Left cardiac atrium (tissue), 4 donors: ENCODE measurements at regions not wholly inside any gene's neighbourhood (a gene's known extent, or its start where the extent isn't known, plus 50 kb on each side); places are given as distances from the start of the nearest gene placed in this dataset.
"Not testable (repeated sequence)": the region's sequence is repeated elsewhere in the genome, so short reads cannot be mapped to it uniquely, and the experiment has no call there.

Experiments used
- ATAC-seq, 2 donors: fragments of 200-7000 bp; cut with Tn5 transposase; one replicate each; pipeline ENCODE4 v1.9.1; 2020; ENCODE audit warnings: mild to moderate bottlenecking in 2 of 2, moderate library complexity in 2 of 2
- DNase-seq: peaks from one replicate; pipeline ENCODE4 v3.0.0-alpha.2; 2020
- intact Hi-C, 2 donors: fragments of 100-400 bp; cut with DNase I; formaldehyde crosslinking; loops; one replicate each; pipeline versions ENCODE4 v1.14.1 to v1.15.1; 2022 to 2023
- donor health status: DM: no; HTN: yes; CAD: no.
- donor health status: DM: no; HTN: yes; CAD: no; lungs with severe emphysema.
- donor health status: DM: yes; HTN: yes; CAD: no.
- donor health status: Dilated cardiomyopathy.

DNA sequence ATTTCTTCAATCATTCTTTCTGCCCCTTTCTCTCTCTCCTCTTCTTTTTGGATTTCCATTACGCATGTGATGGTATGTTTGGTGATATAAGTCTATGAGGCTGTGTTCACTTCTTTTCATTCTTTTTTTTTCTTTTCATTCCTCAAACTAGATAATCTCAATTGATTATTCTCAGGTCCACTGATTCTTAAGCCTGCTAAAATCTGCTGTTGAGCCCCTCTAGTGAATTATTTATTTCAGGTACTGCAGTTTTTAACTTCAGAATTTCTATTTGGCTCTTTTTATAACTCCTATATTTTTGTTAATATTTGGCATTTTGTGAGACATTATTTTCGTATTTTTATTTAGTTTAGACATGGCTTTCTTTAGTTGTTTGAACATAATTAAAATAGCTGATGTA is 671.3 kb upstream of the NECTIN3 start:
- ATAC-seq = no peak
- DNase-seq = no peak
- intact Hi-C loops = no loop called here

DNA sequence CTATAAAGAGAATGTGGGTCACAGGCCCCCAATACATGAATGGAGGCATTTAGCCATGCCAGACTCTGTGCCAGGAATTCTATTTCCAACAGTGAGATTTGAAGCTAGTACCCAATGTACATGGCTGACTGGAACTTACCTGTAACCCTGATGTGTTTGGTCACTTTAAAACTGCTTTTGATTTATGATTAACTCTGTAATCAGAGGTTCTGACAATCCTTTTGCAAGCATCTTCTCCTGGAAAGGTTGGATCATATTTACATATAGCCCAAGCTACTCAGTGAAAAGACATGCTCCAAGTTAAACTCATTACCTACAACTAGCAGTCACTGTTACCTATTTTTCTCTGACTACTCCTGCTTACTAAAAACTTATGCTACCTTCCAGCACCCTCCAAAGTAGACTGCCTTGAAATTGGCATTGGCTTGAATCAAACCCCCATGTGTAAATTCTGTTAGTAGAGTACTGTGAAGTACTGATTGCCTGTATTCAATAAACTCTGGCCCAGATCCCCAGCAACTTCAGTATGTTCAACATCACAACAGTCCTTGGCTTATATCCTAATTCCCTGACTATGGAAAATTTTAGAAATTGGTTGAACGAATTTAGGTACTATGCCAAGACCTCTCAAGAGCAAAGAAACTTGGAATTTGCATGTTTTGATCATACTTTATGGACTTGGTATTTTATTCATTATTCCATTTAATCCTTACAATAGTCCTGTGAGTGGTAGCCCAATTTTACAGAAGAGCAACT is 665.6 kb upstream of the NECTIN3 start:
- ATAC-seq (no peak), DNase-seq (no peak)
- intact Hi-C loops = no loop called here

- ATAC-seq (no peak), DNase-seq (no peak)
- intact Hi-C loops = no loop called here
Observed at GRCh38 chr3:110413266-110413665, 658.4 kb upstream of the NECTIN3 start.

- DNase-seq (no peak), ATAC-seq (peak; percentile 53 to 72)
- intact Hi-C loops = no loop called here
Observed at GRCh38 chr3:110413807-110414748, 657.5 kb upstream of the NECTIN3 start.

DNA sequence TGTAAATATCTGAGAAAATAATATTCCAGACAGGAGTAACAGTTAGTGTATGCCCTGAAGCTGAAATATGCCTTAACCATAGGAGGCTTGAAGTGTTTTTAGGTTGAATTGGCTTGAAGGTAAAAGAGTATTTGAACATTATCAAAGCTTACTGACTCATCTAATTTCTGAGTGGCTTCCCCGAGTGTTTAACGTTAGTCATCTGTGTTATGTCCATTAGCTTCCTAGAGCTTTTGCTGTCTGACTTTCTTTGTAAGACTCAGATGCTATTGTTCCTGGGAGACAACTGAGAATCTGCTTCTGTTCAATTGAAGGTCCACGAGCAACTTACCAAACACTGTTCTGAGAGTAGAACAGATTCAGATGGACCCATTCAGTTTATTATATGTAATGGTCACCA is 656.8 kb upstream of the NECTIN3 start:
- peak in 1 of 2 donors; percentile 37 for ATAC-seq
- no peak for DNase-seq

DNA sequence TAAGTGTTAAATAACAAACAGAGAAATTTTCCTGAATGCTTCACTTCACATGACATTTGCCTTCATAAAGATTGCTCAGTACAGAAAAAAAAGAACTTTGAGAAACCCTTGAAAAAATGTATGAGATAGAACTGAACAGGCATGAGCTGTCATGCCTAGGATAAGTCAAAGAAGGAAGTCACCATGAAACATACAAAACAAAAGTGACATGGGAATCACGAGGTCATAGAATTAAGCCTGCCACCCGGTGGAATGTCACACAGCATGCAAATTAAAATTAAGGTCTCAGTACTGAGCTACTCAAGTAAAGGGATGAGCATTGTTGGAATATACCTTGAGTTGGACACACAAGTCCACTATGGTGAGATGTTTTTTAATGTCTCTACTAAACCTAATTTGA is 652.5 kb upstream of the NECTIN3 start:
- DNase-seq = no peak
- intact Hi-C loops = no loop called here
- ATAC-seq = no peak

More for the DNA sequence above, 656.8 kb upstream of the NECTIN3 start:
- intact Hi-C loops = no loop called here

DNA sequence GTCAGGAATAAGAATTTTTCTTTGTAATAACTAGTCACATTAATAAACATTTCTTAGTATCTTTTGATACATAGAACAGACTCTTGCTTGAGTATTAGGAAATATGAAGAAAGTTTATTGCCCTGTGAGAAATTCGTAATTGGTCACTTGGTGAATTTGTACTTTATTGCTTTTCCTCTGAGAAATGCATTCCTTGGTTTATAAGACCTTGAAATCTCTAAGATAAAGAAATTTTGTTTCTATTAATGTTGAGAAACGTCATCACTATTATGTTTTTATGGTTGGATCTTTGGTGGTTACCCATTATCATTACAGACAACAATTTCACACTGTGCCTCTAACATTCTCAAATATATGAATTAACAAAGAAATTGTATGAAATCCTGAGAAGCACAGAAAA is 652.0 kb upstream of the NECTIN3 start:
- no peak for DNase-seq
- ATAC-seq = no peak
- intact Hi-C loops = no loop called here

DNA sequence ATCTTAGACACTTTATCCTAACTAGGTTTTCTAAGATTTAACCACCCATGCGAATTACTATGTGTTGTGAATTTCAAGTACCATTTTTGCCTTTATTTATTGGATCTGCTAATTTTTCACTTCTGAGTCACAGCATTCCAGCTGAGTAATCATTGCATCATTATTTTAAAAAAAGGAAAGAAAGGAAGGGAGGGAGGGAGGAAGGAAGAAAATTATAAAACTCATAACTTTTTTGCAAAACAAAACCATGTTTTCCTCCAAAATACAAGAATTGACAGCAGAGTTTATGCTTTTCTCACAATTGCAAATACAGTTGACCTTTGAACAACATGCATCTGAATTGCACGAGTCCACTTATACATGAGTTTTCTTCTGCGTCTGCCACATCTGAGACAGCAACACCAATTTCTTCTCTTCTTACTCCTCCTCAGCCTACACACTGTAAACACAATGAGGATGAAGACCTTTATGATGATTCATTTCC is 651.4 kb upstream of the NECTIN3 start:
- intact Hi-C loops = no loop called here
- ATAC-seq (peak in 1 of 2 donors; percentile 52), DNase-seq (no peak)

DNA sequence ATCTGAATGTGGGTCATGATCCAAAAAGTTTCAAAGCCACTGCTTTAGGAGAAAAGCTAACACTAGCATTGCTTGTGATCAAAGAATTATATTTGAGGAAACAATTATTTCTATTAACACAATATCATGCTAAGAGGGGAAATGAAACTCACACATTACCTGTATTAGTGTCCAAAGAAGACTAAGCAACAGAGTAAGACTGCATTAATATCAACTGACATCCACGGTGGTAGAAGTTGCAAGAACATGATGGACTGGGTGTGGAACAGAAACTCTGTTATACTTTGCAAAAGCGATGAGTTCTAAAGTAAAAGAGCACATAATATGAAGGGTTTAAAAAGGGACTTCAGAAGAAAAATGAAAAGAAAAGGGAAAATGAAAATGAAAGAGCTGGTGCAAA is 648.3 kb upstream of the NECTIN3 start:
- intact Hi-C loops = no loop called here
- ATAC-seq (no peak), DNase-seq (no peak)

DNA sequence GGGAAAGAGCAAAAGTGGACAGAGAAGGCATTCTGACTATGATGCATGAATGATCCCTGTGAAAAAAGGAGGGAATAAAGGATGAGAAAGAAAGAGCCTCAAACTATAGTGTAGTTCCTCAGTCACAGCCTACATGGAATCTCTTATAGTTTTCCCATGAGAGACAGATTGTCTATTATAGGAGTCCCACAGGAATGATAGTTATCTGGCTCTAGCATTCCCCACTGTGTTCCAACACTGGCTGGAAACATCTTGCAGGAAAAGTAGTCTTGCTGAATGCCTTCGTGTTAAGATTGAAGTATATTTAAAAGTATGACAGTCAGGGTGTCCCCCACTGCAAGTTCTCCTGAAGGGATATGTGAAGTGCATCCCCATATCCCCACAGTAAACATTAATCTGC is 641.5 kb upstream of the NECTIN3 start:
- DNase-seq (no peak), ATAC-seq (no peak)
- intact Hi-C loops = no loop called here

DNA sequence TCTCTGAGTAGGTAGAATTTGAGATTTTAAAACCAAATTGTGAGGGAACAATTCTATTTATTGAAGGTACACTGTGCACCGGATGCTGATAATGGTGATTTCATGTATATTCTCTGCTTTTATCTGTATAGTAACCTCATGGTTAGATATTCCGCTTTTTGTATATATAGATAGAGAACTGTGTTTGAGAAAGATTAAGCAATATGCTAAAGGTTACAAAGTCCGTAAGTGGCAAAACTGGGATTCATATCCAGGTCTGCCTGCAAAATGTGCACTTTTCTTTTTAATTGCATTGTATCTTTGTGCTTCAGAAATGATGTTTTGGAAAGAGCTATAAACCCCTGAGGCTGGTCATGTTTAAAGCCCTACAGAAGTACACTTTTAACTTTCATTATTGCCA is 635.4 kb upstream of the NECTIN3 start:
- ATAC-seq (no peak), DNase-seq (no peak)
- intact Hi-C loops = no loop called here

- DNase-seq, ATAC-seq, intact Hi-C loops: not testable (repeated sequence)
Observed at GRCh38 chr3:110440066-110440653, 631.5 kb upstream of the NECTIN3 start.

GRCh38 chr3:110454066-110454465 is 617.5 kb upstream of the NECTIN3 start:
- no peak for ATAC-seq
- intact Hi-C loops = no loop called here

GRCh38 chr3:110456001-110456400 is 615.6 kb upstream of the NECTIN3 start:
- ATAC-seq = no peak
- no peak for DNase-seq
- intact Hi-C loops = no loop called here

More at GRCh38 chr3:110454066-110454465, 617.5 kb upstream of the NECTIN3 start:
- DNase-seq = no peak

- no peak for ATAC-seq
- intact Hi-C loops = no loop called here
- no peak for DNase-seq
Observed at GRCh38 chr3:110456438-110457138, 615.0 kb upstream of the NECTIN3 start.

GRCh38 chr3:110457508-110457907 is 614.1 kb upstream of the NECTIN3 start:
- intact Hi-C loops = no loop called here
- DNase-seq = no peak
- no peak for ATAC-seq

- no peak for DNase-seq
- intact Hi-C loops = no loop called here
- ATAC-seq = no peak
Observed at GRCh38 chr3:110459021-110459420, 612.6 kb upstream of the NECTIN3 start.

GRCh38 chr3:110470310-110470709 is 601.3 kb upstream of the NECTIN3 start:
- intact Hi-C loops = no loop called here
- no peak for DNase-seq

GRCh38 chr3:110473405-110473804 is 598.2 kb upstream of the NECTIN3 start:
- DNase-seq (no peak), ATAC-seq (no peak)
- intact Hi-C loops = no loop called here

More at GRCh38 chr3:110470310-110470709, 601.3 kb upstream of the NECTIN3 start:
- no peak for ATAC-seq
